HG02884 (cell line): ENCODE measurements at regions not wholly inside any gene's neighbourhood (a gene's known extent, or its start where the extent isn't known, plus 50 kb on each side); places are given as distances from the start of the nearest gene placed in this dataset.

ENCODE experiments used
- ATAC-seq: cut with Tn5 transposase; IDR thresholded peaks from one replicate; pipeline ENCODE4 v1.9.1; 2021; ENCODE audit warnings: mild to moderate bottlenecking, moderate library complexity; ENCODE audit not compliant: unreplicated experiment

GRCh38 chr4:42750091-42750490, 93.2 kb upstream of the ATP8A1 start:
- peak; percentile 65 for ATAC-seq

- ATAC-seq: no peak
These were observed 91.1 kb upstream of the ATP8A1 start for GRCh38 chr4:42747971-42748370.

- ATAC-seq: no peak
These were observed 79.8 kb upstream of the ATP8A1 start for GRCh38 chr4:42736527-42737195.

- ATAC-seq: no peak
These were observed 76.5 kb upstream of the ATP8A1 start for GRCh38 chr4:42733380-42733779.

GRCh38 chr4:42732776-42733175, 75.9 kb upstream of the ATP8A1 start:
- no peak for ATAC-seq

- ATAC-seq: no peak
These were observed 72.8 kb upstream of the ATP8A1 start for GRCh38 chr4:42729505-42730237.

GRCh38 chr4:42724451-42724850, 67.5 kb upstream of the ATP8A1 start:
- ATAC-seq: no peak

- no peak for ATAC-seq
These were observed 63.6 kb upstream of the ATP8A1 start for GRCh38 chr4:42720533-42720932.

GRCh38 chr4:42719257-42719656, 62.4 kb upstream of the ATP8A1 start:
- no peak for ATAC-seq

GRCh38 chr4:42718336-42718735, 61.4 kb upstream of the ATP8A1 start:
- ATAC-seq: no peak

GRCh38 chr4:42716996-42717395, 60.1 kb upstream of the ATP8A1 start:
- ATAC-seq: no peak

GRCh38 chr4:42715807-42716482, 59.0 kb upstream of the ATP8A1 start:
- ATAC-seq: no peak

- no peak for ATAC-seq
These were observed 56.5 kb upstream of the ATP8A1 start for GRCh38 chr4:42713391-42713790.

- no peak for ATAC-seq
These were observed 55.9 kb upstream of the ATP8A1 start for GRCh38 chr4:42712854-42713253.

GRCh38 chr4:42711496-42711895, 54.6 kb upstream of the ATP8A1 start:
- ATAC-seq: no peak

GRCh38 chr4:42710761-42711160, 53.9 kb upstream of the ATP8A1 start:
- no peak for ATAC-seq

GRCh38 chr4:42710329-42710728, 53.4 kb upstream of the ATP8A1 start:
- no peak for ATAC-seq

- no peak for ATAC-seq
These were observed 52.6 kb upstream of the ATP8A1 start for GRCh38 chr4:42709392-42710065.

GRCh38 chr4:42708625-42709024, 51.7 kb upstream of the ATP8A1 start:
- ATAC-seq: no peak
